ENCODE measurements at regions not wholly inside any gene's neighbourhood (a gene's known extent, or its start where the extent isn't known, plus 50 kb on each side); places are given as distances from the start of the nearest gene placed in this dataset.

- DNase-seq (ENCODE audit: low read depth) = no peak
- TF ChIP-seq CTCF (conservative IDR thresholded peaks at IDR 0.05; ENCODE audit: low read depth, low read length) = no peak
- no peak overlapping the region for H3K4me3 ChIP-seq (ENCODE audit: low read length)
Measured at GRCh38 chr12:73307260-73307659, 1035.1 kb downstream of the TRHDE start.

GRCh38 chr12:73308079-73308478, 1035.9 kb downstream of the TRHDE start:
- H3K4me3 ChIP-seq (ENCODE audit: low read length) = no peak overlapping the region
- no peak for DNase-seq (ENCODE audit: low read depth)
- no peak for TF ChIP-seq CTCF (conservative IDR thresholded peaks at IDR 0.05; ENCODE audit: low read depth, low read length)

GRCh38 chr12:73308747-73309146, 1036.6 kb downstream of the TRHDE start:
- no peak for DNase-seq (ENCODE audit: low read depth)
- TF ChIP-seq CTCF (conservative IDR thresholded peaks at IDR 0.05; ENCODE audit: low read depth, low read length) = no peak
- H3K4me3 ChIP-seq (ENCODE audit: low read length) = no peak overlapping the region

GRCh38 chr12:73321319-73321718, 1049.1 kb downstream of the TRHDE start:
- no peak for DNase-seq (ENCODE audit: low read depth)
- H3K4me3 ChIP-seq (ENCODE audit: low read length) = no peak overlapping the region
- no peak for TF ChIP-seq CTCF (conservative IDR thresholded peaks at IDR 0.05; ENCODE audit: low read depth, low read length)

GRCh38 chr12:73321776-73322175, 1049.6 kb downstream of the TRHDE start:
- DNase-seq (ENCODE audit: low read depth) = no peak
- no peak for TF ChIP-seq CTCF (conservative IDR thresholded peaks at IDR 0.05; ENCODE audit: low read depth, low read length)

GRCh38 chr12:73330584-73331351, 1058.6 kb downstream of the TRHDE start:
- no peak overlapping the region for H3K4me3 ChIP-seq (ENCODE audit: low read length)
- no peak for DNase-seq (ENCODE audit: low read depth)
- TF ChIP-seq CTCF (conservative IDR thresholded peaks at IDR 0.05; ENCODE audit: low read depth, low read length) = no peak

More at GRCh38 chr12:73321776-73322175, 1049.6 kb downstream of the TRHDE start:
- H3K4me3 ChIP-seq (ENCODE audit: low read length) = no peak overlapping the region

- TF ChIP-seq CTCF (conservative IDR thresholded peaks at IDR 0.05; ENCODE audit: low read depth, low read length) = no peak
Measured at GRCh38 chr12:73341559-73342247, 1069.5 kb downstream of the TRHDE start.

More at GRCh38 chr12:73341559-73342247, 1069.5 kb downstream of the TRHDE start:
- no peak for DNase-seq (ENCODE audit: low read depth)
- no peak overlapping the region for H3K4me3 ChIP-seq (ENCODE audit: low read length)

All from retinal pigment epithelial cell (primary cell).